ENCODE measurements at regions not wholly inside any gene's neighbourhood (a gene's known extent, or its start where the extent isn't known, plus 50 kb on each side); places are given as distances from the start of the nearest gene placed in this dataset.

DNA sequence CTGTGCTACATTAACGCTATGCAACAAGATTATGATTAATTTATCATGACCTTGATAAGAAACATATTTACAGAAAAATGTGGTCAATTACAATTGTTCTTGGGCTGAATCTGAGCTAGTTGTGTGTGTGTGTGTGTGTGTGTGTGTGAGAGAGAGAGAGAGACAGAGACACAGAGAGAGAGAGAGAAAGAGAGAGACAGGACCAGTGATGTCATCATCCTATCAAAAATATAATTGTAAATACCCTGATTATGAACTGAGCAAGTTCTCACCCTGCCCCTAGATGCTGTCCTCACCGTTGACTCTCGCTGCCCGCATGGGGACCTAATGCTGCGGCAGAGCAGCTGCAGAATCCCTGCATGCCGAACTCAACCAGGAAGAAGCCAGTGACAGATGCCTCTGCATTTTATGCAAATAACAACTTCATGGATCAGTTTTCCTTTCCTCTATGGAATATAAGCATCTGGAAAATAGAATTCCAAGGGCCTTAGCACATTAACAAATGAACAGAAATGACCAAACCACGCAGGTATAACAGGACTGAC, 512.5 kb downstream of the PLCL1 start:
- TF ChIP-seq EGR1 (IDR thresholded peaks at IDR 0.05) (no peak), TAF1 (IDR thresholded peaks at IDR 0.05; ENCODE audit: low read depth) (no peak), RAD21 (IDR thresholded peaks at IDR 0.05; ENCODE audit: low read depth) (no peak)
- TF ChIP-seq, protein P1, sequence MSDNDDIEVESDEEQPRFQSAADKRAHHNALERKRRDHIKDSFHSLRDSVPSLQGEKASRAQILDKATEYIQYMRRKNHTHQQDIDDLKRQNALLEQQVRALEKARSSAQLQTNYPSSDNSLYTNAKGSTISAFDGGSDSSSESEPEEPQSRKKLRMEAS (IDR thresholded peaks at IDR 0.05): no peak

All from Ishikawa (cell line).